Amygdala (tissue), 56 donors: ENCODE measurements at regions not wholly inside any gene's neighbourhood (a gene's known extent, or its start where the extent isn't known, plus 50 kb on each side); places are given as distances from the start of the nearest gene placed in this dataset.
"Not testable (repeated sequence)": the region's sequence is repeated elsewhere in the genome, so short reads cannot be mapped to it uniquely, and the experiment has no call there.

Experiments used
- DNase-seq, 56 donors: peaks; one replicate each; lab custom pipeline; 2025; lab: John Stamatoyannopoulos, UW

GRCh38 chr9:115296831-115297565 is 179.0 kb upstream of the TNC start:
- DNase-seq = no peak

- DNase-seq = no peak
Observed at GRCh38 chr9:115300116-115300515, 182.2 kb upstream of the TNC start.

- no peak for DNase-seq
Observed at GRCh38 chr9:115300874-115301273, 182.9 kb upstream of the TNC start.

- DNase-seq = no peak
Observed at GRCh38 chr9:115301581-115301980, 183.6 kb upstream of the TNC start.

- no peak for DNase-seq
Observed at GRCh38 chr9:115305543-115305942, 187.6 kb upstream of the TNC start.

GRCh38 chr9:115306865-115307264 is 188.9 kb upstream of the TNC start:
- no peak for DNase-seq

- DNase-seq = no peak
Observed at GRCh38 chr9:115313545-115313944, 195.6 kb upstream of the TNC start.

- no peak for DNase-seq
Observed at GRCh38 chr9:115326461-115326860, 208.5 kb upstream of the TNC start.

- DNase-seq = no peak
Observed at GRCh38 chr9:115327436-115328122, 209.6 kb upstream of the TNC start.

- no peak for DNase-seq
Observed at GRCh38 chr9:115328228-115328627, 210.3 kb upstream of the TNC start.

- DNase-seq = no peak
Observed at GRCh38 chr9:115328677-115329076, 210.7 kb upstream of the TNC start.

GRCh38 chr9:115333277-115334070 is 215.5 kb upstream of the TNC start:
- DNase-seq = peak in 3 of 56 donors; percentile 0 to 6 (median 5)

GRCh38 chr9:115335439-115335838 is 217.5 kb upstream of the TNC start:
- DNase-seq = no peak

- DNase-seq = no peak
Observed at GRCh38 chr9:115340314-115340713, 222.4 kb upstream of the TNC start.

GRCh38 chr9:115341426-115341825 is 223.5 kb upstream of the TNC start:
- DNase-seq = no peak

- DNase-seq = not testable (repeated sequence)
Observed at GRCh38 chr9:115347776-115348175, 229.8 kb upstream of the TNC start.

GRCh38 chr9:115348936-115349335 is 231.0 kb upstream of the TNC start:
- DNase-seq = not testable (repeated sequence)

- DNase-seq = no peak
Observed at GRCh38 chr9:115349542-115349941, 231.6 kb upstream of the TNC start.

GRCh38 chr9:115350548-115350947 is 232.6 kb upstream of the TNC start:
- no peak for DNase-seq

GRCh38 chr9:115353681-115354080 is 235.7 kb upstream of the TNC start:
- no peak for DNase-seq

GRCh38 chr9:115357821-115358220 is 239.9 kb upstream of the TNC start:
- DNase-seq = no peak
